ENCODE measurements at regions not wholly inside any gene's neighbourhood (a gene's known extent, or its start where the extent isn't known, plus 50 kb on each side); places are given as distances from the start of the nearest gene placed in this dataset.

DNA sequence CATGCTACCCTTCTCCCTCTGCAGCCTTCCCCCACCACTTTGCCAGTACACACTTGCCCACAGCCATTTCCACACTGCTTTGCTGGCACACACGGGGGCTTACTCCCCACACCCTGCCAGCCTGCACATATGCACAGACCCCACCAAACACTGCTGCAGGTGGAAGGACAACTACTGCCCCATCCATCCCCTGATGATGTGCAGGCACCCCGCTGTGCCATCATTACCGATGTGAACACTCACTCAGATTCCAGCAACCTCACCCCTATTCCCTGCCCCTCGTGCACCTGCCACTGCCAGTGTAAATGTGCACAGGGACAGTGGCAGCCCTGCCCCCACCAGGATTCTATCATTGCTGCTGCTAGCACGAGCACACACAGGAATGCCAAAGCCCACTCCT is 1400.8 kb upstream of the DDX18 start:
- H3K4me1 ChIP-seq (ENCODE audit: control insufficient read depth, insufficient read depth, low read length), result no peaks in the 10 kb centered on the region
- H3K36me3 ChIP-seq (ENCODE audit: control insufficient read depth in 2 of 2, insufficient read depth in 1 of 2, low read length in 2 of 2), result no peaks in the 10 kb centered on the region
- TF ChIP-seq ZNF518A (tag by site-specific recombination; conservative IDR thresholded peaks at IDR 0.05; ENCODE audit: low read depth), result no peak
- no peak for TF ChIP-seq SCRT2 (tag by site-specific recombination; IDR thresholded peaks at IDR 0.05)
- TF ChIP-seq ZXDB (tag by site-specific recombination; IDR thresholded peaks at IDR 0.05), result no peak
- no peak for TF ChIP-seq ZBTB1 (tag by site-specific recombination; IDR thresholded peaks at IDR 0.05)
- no peak for TF ChIP-seq ZFP41 (tag by site-specific recombination; IDR thresholded peaks at IDR 0.05; ENCODE audit: borderline replicate concordance)
- TF ChIP-seq WT1 (tag by site-specific recombination; IDR thresholded peaks at IDR 0.05), result no peak
- TF ChIP-seq, protein P1, sequence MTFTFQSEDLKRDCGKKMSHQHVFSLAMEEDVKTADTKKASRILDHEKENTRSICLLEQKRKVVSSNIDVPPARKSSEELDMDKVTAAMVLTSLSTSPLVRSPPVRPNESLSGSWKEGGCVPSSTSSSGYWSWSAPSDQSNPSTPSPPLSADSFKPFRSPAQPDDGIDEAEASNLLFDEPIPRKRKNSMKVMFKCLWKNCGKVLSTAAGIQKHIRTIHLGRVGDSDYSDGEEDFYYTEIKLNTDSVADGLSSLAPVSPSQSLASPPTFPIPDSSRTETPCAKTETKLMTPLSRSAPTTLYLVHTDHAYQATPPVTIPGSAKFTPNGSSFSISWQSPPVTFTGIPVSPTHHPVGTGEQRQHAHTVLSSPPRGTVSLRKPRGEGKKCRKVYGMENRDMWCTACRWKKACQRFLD (tag by site-specific recombination; IDR thresholded peaks at IDR 0.05), result no peak
- TF ChIP-seq HOXC10 (CRISPR knock-in tag; IDR thresholded peaks at IDR 0.05), result no peak
- TF ChIP-seq TRIM28 (IDR thresholded peaks at IDR 0.05; ENCODE audit: borderline replicate concordance, low read length), result no peak
- TF ChIP-seq PRDM1 (tag by site-specific recombination; IDR thresholded peaks at IDR 0.05), result no peak
- no peak for TF ChIP-seq ZNF132 (tag by site-specific recombination; IDR thresholded peaks at IDR 0.05; ENCODE audit: borderline replicate concordance)
- TF ChIP-seq ZNF140 (tag by site-specific recombination; IDR thresholded peaks at IDR 0.05), result no peak
- no peak for TF ChIP-seq ZNF544 (tag by site-specific recombination; IDR thresholded peaks at IDR 0.05)
- no peak for TF ChIP-seq REST (tag by site-specific recombination; IDR thresholded peaks at IDR 0.05)
- no peak for TF ChIP-seq ZNF654 (tag by site-specific recombination; IDR thresholded peaks at IDR 0.05; ENCODE audit: low read depth)
- no peak for TF ChIP-seq BCL11B (tag by site-specific recombination; IDR thresholded peaks at IDR 0.05; ENCODE audit: low read depth)
- CTCF ChIA-PET, result no interaction called here
- no peak overlapping the region for H3K27ac ChIP-seq (ENCODE audit: extremely low read depth, low read depth, low read length)
- POLR2A ChIA-PET, result no interaction called here
- H3K9me3 ChIP-seq (ENCODE audit: control insufficient read depth, insufficient read depth, low read depth, low read length), result no peaks in the 10 kb centered on the region
- no peak overlapping the region for H3K4me3 ChIP-seq (ENCODE audit: low read depth, low read length)

GRCh38 chr2:116416731-116417377 is 1397.6 kb upstream of the DDX18 start:
- no peaks in the 10 kb centered on the region for H3K9me3 ChIP-seq (ENCODE audit: control insufficient read depth, insufficient read depth, low read depth, low read length)
- no peak overlapping the region for H3K27ac ChIP-seq (ENCODE audit: extremely low read depth, low read depth, low read length)
- H3K4me1 ChIP-seq (ENCODE audit: control insufficient read depth, insufficient read depth, low read length), result no peaks in the 10 kb centered on the region
- no peak overlapping the region for H3K4me3 ChIP-seq (ENCODE audit: low read depth, low read length)
- CTCF ChIA-PET, result interaction anchor here (0.6 kb wide), 1 partner anchor 27 kb away, joined by 3 read pairs; no protein-coding TSS in a partner anchor
- POLR2A ChIA-PET, result no interaction called here
- no peaks in the 10 kb centered on the region for H3K36me3 ChIP-seq (ENCODE audit: control insufficient read depth in 2 of 2, insufficient read depth in 1 of 2, low read length in 2 of 2)
- TF ChIP-seq ZNF404 (tag by site-specific recombination; IDR thresholded peaks at IDR 0.05) (no peak), ZNF184 (tag by site-specific recombination; IDR thresholded peaks at IDR 0.05) (no peak), ZNF23 (tag by site-specific recombination; IDR thresholded peaks at IDR 0.05; ENCODE audit: borderline replicate concordance) (no peak)
- TF ChIP-seq, protein P2, sequence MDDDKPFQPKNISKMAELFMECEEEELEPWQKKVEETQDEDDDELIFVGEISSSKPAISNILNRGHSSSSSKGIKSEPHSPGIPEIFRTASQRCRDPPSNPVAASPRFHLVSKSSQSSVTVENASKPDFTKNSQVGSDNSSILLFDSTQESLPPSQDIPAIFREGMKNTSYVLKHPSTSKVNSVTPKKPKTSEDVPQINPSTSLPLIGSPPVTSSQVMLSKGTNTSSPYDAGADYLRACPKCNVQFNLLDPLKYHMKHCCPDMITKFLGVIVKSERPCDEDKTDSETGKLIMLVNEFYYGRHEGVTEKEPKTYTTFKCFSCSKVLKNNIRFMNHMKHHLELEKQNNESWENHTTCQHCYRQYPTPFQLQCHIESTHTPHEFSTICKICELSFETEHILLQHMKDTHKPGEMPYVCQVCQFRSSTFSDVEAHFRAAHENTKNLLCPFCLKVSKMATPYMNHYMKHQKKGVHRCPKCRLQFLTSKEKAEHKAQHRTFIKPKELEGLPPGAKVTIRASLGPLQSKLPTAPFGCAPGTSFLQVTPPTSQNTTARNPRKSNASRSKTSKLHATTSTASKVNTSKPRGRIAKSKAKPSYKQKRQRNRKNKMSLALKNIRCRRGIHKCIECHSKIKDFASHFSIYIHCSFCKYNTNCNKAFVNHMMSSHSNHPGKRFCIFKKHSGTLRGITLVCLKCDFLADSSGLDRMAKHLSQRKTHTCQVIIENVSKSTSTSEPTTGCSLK (tag by site-specific recombination; IDR thresholded peaks at IDR 0.05), result no peak
- TF ChIP-seq, protein P3, sequence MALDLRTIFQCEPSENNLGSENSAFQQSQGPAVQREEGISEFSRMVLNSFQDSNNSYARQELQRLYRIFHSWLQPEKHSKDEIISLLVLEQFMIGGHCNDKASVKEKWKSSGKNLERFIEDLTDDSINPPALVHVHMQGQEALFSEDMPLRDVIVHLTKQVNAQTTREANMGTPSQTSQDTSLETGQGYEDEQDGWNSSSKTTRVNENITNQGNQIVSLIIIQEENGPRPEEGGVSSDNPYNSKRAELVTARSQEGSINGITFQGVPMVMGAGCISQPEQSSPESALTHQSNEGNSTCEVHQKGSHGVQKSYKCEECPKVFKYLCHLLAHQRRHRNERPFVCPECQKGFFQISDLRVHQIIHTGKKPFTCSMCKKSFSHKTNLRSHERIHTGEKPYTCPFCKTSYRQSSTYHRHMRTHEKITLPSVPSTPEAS (tag by site-specific recombination; IDR thresholded peaks at IDR 0.05), result no peak

Data from HEK293 (cell line).